ENCODE measurements at regions not wholly inside any gene's neighbourhood (a gene's known extent, or its start where the extent isn't known, plus 50 kb on each side); places are given as distances from the start of the nearest gene placed in this dataset.
"Not testable (repeated sequence)": the region's sequence is repeated elsewhere in the genome, so short reads cannot be mapped to it uniquely, and the experiment has no call there.

DNA sequence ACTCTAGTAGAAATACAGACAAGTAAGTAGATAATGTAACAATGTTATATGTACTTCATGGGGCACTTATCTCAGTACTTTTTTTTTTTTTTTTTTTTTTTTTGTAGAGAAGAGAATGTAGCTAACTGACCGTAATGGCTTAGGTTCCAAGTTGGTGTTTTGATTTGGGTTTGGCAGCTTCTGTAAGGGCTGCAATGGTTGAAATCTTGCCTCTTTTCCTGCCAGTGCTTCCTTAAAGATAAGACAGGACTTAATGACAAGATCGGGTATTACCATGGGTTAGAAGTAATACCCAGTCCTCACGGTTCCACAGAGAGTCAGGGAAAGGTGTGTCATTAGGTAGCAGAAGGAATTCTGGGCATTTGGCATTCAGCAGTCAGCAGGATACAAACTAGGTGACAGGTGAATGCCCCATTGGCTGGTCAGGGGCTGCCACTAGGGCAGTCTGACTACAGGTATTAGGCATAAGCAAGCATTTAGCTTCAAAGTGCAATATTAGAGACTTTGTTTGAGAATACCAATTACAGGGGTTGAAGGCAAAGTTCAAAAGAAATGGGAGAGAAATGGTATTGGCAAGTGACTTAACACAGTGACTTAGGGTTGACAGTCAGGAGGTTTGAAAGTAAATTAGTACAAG, 189.4 kb upstream of the RND3 start:
- no peak for ATAC-seq
- intact Hi-C loops (cut with DNase I), result no loop called here
- no peak for DNase-seq (ENCODE audit: missing footprints)

DNA sequence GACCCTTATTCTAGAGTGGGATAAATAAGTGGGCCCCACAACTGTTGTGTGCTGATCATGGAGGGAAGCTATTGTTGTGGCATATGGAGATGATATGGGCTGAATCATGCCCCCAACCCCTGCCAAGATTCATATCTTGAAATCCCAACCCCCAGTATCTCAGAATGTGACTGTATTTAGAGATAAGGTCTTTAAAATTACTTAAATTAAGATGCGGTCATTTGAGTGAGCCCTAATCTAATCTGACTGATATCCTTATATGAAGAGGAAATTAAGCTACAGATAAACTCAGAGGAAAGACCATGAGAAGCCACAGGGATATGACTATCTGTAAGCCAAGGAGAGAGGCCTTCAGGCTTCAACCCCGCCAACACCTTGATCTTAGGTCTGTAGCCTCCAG, 188.3 kb upstream of the RND3 start:
- intact Hi-C loops (cut with DNase I), result no loop called here
- DNase-seq (ENCODE audit: missing footprints), result no peak
- ATAC-seq, result no peak

DNA sequence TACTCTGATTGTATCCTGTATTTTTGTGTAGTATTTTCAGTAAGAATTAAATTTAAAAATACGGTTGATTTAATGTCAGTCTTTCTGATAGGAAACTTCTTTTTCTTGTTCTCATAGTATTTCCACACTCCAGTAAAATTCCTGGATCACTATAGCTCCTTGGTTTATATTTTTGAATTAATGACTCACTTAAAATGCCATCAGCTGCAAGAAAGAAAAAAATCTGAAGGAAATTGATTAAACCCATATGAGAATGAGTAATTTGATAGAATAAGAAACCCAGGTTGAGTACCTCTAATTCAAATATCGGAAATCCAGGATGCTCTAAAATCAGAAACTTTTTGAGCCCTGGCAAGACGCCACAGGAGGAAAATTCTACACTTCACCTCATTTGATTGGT, 186.8 kb upstream of the RND3 start:
- intact Hi-C loops (cut with DNase I), result no loop called here

DNA sequence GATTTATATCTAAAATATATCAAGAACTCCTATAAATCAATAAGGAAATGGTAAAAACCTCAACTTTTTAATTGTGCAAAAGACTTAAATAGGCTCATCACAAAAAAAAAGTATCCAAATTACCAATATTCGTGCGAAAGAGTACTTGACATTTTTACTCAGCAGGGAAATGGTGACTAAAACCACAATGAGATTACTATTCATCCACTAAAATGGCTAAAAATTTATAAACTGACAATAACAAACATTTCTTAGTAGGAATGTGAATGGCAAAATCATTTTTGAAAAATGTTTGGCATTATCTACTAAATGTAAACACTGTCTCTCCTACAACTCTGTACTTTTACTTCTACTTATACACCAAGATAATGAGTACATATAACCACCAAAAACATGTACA, 184.8 kb upstream of the RND3 start:
- intact Hi-C loops (cut with DNase I), result no loop called here
- no peak for DNase-seq (ENCODE audit: missing footprints)
- ATAC-seq, result no peak

More for the DNA sequence above, 186.8 kb upstream of the RND3 start:
- no peak for DNase-seq (ENCODE audit: missing footprints)
- ATAC-seq, result no peak

DNA sequence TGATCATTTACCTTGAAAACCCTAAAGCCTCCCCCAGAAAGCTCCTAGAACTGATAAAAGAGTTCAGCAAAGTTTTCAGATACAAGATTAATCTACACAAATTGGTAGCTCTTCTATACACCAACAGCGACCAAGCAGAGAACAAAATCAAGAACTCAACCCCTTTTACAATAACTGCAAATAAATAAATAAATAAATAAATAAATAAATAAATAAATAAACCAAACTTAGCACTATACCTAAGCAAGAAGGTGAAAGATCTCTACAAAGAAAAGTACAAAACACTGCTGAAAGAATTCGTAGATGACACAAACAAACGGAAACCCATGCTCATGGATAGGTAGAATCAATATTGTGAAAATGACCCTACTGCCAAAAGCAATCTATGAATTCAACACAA, 182.0 kb upstream of the RND3 start:
- no peak for DNase-seq (ENCODE audit: missing footprints)
- intact Hi-C loops (cut with DNase I), result no loop called here
- no peak for ATAC-seq

DNA sequence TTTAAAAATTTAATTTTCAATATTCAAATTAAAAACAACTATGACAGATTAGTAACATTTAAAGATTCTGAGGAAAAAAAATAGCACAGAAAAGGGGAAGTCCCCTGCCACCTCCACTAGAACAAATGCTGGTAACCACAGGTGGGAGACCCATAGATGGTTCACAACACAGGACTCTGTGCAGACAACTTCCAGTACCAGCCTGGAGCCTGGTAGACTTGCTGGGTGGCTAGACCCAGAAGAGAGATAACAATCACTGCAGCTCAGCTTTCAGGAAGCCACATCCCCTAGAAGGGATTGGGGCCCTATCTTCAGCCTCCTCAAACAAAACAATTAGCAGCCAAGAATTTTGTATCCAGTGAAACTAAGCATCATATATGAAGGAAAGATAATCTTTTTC, 179.6 kb upstream of the RND3 start:
- intact Hi-C loops (cut with DNase I); DNase-seq (ENCODE audit: missing footprints); ATAC-seq: not testable (repeated sequence)

DNA sequence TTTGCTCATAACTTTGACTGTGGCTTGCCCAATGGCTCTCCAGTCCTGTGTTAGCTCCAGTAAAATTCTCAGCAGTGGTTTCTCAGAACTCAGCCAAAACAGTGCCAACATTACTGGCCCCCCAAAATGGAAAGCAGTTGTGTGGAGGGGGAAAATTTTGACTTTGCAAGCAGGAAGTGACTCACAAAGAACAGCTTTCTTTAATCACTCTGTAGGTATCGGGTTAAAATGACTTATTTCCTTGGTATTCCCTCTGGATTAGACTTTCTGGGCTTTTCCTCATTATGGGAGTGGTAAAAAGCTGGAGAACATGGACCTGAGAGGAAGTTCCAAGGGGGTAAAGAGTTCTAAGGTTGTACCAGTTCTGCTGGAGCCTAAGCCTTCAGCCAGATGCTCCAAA, 175.7 kb upstream of the RND3 start:
- intact Hi-C loops (cut with DNase I), result no loop called here
- ATAC-seq, result no peak
- no peak for DNase-seq (ENCODE audit: missing footprints)

DNA sequence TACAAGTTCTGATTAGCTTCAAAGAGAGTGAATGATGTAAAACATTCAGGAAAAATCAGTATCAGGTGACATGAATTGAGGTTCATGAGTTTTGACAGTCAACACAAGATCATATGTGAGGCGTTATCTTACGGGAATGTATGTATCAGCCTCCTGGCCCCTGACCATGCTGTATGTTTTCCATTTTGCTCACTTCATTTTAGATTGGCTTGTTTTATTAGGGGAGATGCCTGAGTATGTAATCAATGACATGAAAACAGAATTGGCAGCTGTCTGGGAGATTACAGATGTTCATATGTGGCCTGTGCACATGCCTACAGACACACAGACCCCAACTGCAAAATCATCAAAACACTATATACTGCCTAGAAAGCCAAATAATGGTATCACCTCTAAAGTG, 168.5 kb upstream of the RND3 start:
- no peak for DNase-seq (ENCODE audit: missing footprints)
- intact Hi-C loops (cut with DNase I), result no loop called here

DNA sequence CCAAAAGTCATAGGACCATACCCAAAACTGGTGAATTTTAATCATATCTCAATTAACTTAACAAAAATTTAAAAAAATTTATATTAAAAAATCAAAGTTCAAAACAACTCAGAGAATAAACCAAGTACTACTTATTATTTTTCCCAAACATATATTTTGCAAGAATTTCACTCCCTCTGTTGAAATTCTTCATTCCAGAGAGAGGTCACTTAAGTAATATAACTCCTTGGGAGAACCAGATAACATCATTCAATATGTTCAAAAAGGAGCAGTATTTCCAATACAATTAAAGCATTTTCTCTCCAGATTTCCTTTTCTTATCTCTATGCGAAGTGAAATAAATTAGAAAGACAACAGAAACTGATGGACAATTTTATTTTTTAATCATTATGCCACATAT, 165.9 kb upstream of the RND3 start:
- intact Hi-C loops (cut with DNase I), result no loop called here
- DNase-seq (ENCODE audit: missing footprints) (no peak), ATAC-seq (no peak)

More for the DNA sequence above, 168.5 kb upstream of the RND3 start:
- ATAC-seq, result no peak

DNA sequence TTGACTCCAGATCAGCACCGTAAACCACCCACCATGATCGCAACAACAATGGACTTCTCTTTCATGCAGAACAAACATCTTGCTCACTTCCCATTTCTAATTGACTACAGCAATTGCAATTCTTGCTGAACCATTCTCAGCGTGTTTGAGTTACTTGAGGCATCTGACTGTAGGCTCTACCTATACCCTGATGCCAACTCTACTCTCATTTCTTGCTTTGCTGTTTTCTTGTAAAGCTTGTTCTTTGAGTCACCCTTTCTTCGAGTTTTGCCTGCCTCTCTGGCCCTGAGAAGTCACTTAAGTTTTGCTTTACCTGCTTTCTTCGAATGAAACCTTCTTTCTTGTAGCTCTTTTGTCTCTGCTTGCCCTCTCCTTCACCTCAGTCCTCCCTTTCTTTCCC, 160.5 kb upstream of the RND3 start:
- DNase-seq (ENCODE audit: missing footprints) (no peak), ATAC-seq (no peak)
- intact Hi-C loops (cut with DNase I), result no loop called here

DNA sequence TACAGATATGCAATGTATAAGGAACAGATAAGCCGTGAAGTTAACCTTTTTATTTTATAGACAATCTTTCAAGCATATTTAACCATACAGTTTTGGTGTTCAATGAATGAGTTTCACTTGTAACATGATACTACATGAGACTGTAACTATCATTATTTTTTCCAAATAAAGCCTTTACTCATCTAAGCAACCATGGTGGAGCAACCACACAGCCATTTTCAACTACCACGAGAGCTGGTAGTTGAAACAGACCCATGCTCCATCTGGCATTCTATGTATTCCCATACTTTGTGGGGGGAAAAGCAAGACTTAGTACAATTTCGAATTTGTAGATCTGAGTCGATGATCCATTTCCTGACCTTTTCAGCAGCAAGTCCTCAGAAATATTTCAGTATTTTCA, 159.3 kb upstream of the RND3 start:
- intact Hi-C loops (cut with DNase I), result no loop called here
- ATAC-seq (no peak), DNase-seq (ENCODE audit: missing footprints) (no peak)

DNA sequence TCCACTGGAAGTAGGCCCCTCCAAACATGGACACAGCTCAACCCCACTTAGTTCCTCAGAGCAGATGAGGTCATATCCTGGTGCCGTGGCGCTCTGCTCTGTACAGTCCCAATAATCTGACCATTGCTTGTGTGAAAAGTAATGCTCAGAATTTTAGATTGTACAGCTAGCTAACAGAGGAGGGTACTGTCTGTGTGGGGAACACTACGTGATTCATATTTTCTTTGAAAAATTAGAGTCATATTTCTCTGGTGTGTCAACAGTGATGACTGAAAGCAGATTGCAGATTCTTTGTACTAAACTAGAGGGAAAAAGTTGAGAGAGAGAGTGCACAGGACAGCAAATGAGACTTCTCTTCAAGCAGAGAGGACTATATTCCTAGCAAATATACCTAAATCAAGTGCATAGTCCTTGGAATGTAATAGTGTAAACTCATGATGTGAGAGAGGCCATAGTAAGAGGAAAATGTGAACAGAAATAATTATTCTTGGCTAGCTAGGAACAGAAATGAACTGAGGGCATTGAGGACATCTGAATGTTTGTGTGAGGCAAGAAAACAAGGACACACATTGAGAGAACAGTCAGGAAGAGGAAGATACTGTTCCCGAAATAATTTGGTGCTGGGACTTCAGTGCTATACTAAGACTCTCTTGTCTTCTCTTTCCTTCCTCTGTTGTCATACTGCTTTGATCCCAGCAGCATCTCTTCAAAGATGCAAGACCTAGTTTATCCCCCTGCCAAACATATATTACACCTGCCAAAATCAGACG, 157.0 kb upstream of the RND3 start:
- no peak for DNase-seq (ENCODE audit: missing footprints)
- intact Hi-C loops (cut with DNase I), result no loop called here
- peak; percentile 74 for ATAC-seq

DNA sequence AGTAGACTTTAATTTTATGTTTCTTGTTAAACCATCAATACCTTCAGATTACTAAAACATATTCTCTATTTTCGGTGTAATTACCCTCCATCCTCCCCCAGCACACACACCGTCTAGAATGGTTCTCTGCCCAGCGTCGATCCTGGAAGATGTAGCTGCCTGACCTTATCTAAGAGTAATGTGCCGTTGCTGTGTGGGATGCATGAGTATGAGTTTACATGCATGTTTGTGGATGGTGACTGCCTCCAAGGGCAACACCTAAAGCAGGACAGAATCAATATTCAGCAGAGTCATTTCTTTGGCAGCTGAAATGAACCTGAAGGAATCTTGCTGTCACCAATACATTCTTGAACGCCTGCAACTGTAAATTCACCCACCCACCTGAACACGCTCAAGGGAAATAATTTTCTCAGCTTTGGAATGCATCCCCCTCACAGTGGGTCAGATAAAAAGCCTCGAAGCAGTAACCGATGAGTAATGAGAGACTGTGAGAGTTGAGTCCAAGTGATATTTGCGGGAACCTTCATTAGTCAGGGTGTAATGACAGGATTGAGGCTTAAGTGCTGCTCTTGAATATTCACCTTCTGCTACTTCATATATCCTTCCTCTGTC, 155.8 kb upstream of the RND3 start:
- intact Hi-C loops (cut with DNase I), result no loop called here
- ATAC-seq, result no peak

DNA sequence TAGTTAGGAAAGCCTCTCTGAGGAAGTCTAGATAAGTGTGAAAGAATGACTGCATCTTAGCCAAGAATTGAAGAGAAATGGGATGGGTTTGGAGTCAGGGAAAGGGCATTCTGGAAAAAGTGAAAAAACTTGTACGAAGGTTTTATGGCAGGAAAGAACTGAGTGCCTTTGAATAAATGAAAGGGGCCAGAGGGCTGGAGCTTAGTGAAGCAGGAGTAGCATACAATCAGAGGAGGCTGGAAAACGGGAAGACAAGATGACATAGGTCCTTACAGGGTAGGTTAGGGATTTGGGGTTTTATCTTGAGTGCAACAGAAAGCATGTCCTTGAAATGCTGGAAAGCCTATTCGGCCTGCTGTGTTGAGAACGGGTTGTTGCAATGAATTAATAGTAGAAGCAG, 152.6 kb upstream of the RND3 start:
- intact Hi-C loops (cut with DNase I), result no loop called here
- ATAC-seq, result peak; percentile 57
- no peak for DNase-seq (ENCODE audit: missing footprints)

More for the DNA sequence above, 155.8 kb upstream of the RND3 start:
- DNase-seq (ENCODE audit: missing footprints), result no peak

DNA sequence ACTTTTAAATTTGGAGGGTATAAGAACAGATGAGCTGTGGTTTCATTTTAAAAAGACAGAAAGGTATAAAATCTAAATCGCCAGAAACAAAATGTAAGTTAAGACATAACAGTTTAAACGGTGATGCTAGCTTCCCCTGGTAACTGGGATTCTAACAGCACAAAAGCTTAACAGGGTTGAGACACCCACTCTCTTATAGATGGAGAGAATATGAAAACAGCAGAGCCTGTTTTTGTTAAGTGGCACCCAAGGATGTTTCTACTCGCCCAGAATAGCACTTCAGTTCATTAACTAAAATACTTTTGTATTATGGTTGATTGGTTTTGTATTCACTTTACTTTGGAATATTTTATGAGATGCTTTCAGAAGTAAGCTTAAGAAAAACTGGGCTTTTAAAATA, 151.9 kb upstream of the RND3 start:
- intact Hi-C loops (cut with DNase I), result no loop called here
- ATAC-seq (no peak), DNase-seq (ENCODE audit: missing footprints) (no peak)

DNA sequence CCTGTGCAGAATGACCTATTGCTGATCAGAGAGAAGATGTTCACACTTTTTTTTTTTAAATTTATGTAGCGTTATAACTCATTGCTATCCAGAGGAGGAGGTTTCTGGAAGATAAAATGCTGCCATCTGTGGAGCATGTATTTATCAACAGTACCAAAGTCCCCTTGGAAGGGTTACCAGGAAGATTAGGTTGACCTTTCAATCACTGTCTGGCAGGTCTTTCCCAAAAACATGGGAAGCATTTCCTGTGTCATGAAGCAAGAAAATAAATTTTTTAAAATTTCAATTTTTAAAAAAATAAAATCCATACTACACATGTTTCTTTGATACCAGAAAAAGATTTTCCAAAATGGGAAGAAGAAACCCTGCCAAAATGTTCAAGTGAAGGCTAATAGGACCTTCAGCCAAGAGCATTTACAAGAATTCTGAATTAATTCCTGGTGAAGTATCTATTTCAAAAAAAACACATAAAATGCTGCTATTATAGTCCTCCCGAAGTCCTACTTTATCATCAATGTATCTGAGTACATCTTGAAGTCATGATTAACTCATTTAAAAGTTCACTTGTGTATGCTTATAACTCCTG, 143.9 kb upstream of the RND3 start:
- ATAC-seq, result no peak
- intact Hi-C loops (cut with DNase I), result no loop called here
- DNase-seq (ENCODE audit: missing footprints), result no peak

DNA sequence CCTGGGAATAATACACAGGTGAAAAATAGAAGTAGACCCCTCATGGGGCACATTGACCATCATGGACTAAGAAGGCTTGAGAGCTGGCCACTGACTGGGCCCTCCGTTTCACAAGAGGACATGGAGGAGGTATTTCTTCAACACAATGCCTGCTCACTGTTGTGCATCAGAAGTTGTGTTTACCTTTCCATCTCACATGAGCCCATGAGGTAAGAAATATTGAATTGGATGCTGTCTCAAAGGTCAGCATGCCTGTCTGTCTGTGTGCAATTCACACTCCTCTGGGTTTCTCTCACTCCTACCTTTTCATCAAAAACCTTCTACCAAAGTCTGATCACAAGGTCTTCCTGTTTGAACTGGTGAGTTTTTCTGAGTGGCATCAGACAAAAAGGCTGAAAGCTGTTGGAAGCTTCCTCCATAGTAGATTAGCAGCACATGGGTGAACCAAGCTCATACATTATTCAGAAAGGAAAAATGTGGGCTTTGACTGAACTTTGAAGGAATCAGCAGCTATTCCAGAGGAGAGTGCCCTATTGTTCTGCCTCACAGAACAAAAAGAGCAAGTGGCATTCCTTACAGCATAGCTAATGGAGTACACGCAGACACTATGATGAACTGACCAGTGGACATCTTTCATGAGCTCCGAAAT, 143.2 kb upstream of the RND3 start:
- ATAC-seq, result no peak
- intact Hi-C loops (cut with DNase I), result no loop called here
- no peak for DNase-seq (ENCODE audit: missing footprints)

DNA sequence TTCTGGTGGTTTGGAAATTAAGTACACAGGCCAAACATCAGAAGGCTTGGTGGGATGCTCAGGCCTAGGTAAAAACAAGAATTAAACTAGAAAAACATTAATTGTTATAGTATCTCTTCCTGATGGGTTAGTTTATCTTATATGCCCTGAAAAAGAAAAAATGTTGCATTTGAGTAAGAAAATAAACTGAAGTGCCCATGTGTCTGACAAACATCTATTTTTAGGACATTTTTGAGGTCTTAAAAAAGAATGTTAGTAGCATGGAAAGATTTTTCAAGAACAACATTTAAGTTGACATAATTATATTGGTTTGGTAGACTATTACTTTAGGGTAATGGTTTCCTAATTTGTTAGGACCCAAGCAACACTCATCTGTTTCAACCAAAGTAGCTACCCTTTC, 140.1 kb upstream of the RND3 start:
- ATAC-seq (no peak), DNase-seq (ENCODE audit: missing footprints) (no peak)
- intact Hi-C loops (cut with DNase I), result loop anchor here (10.0 kb wide), 1 partner anchor 157 kb away; no protein-coding TSS in a partner anchor

DNA sequence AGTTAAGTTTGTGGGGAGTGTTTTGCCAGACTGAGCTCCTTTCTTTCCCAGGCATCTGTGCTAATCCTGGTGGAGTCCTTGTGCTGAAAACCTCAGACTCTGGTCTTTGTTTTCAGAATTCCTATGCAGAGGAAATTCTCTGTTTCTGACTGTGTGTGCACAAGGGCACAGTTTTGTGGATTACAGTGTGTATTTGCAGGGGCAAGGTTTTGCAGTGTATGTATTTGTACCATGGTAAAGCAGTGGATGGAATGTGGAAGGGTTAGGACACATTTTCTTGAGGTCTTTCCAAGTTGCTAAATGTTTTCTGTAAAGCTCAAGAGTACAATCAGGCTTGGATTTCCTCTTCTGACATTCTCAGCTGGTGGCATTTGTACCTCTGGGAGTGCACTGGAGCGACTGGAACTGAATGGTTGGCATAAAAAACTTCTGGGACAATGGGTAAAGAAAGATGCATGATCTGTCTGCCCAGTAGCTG, 139.5 kb upstream of the RND3 start:
- ATAC-seq (no peak), DNase-seq (ENCODE audit: missing footprints) (no peak)
- intact Hi-C loops (cut with DNase I), result loop anchor here (10.0 kb wide), 1 partner anchor 158 kb away; no protein-coding TSS in a partner anchor

All from Right ventricle myocardium inferior (tissue), 1 donor.